CD4-positive, alpha-beta T cell treated with Interleukin-21 for 1 hour (primary cell): ENCODE measurements at regions not wholly inside any gene's neighbourhood (a gene's known extent, or its start where the extent isn't known, plus 50 kb on each side); places are given as distances from the start of the nearest gene placed in this dataset.
"Not testable (repeated sequence)": the region's sequence is repeated elsewhere in the genome, so short reads cannot be mapped to it uniquely, and the experiment has no call there.

Experiments
- DNase-seq: peaks from one replicate; pipeline ENCODE4 v3.0.0-alpha.2; 2020

GRCh38 chr10:125554016-125554703, 128.8 kb downstream of the TEX36 start:
- DNase-seq = no peak

DNA sequence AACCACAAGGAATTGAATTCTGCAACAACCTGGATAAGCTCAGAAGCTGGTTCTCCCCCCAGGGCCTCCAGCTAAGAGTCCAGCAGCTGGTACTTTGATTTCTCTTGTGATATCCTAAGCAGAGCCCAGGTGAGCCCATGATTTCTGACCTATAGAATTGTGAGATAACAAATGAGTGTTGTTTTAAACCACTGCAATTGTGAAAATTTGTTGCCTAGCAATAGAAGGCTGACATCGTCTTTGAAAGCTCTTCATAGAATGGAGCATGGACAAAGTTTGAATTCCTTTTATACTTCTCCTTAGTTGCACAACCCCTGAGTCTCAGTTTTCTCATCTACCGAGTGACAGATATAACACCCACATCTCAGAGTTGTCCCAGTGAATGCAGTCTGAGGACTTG, 129.9 kb downstream of the TEX36 start:
- no peak for DNase-seq

- no peak for DNase-seq
These were observed 131.7 kb downstream of the TEX36 start for GRCh38 chr10:125551247-125551646.

GRCh38 chr10:125550362-125550761, 132.6 kb downstream of the TEX36 start:
- DNase-seq = no peak

GRCh38 chr10:125549653-125550052, 133.3 kb downstream of the TEX36 start:
- DNase-seq = no peak

- no peak for DNase-seq
These were observed 134.1 kb downstream of the TEX36 start for GRCh38 chr10:125548878-125549277.

- DNase-seq = no peak
These were observed 134.6 kb downstream of the TEX36 start for GRCh38 chr10:125548356-125548755.

- no peak for DNase-seq
These were observed 135.8 kb downstream of the TEX36 start for GRCh38 chr10:125547010-125547650.

GRCh38 chr10:125543796-125544195, 139.2 kb downstream of the TEX36 start:
- no peak for DNase-seq

GRCh38 chr10:125538947-125539731, 143.8 kb downstream of the TEX36 start:
- DNase-seq = no peak

DNA sequence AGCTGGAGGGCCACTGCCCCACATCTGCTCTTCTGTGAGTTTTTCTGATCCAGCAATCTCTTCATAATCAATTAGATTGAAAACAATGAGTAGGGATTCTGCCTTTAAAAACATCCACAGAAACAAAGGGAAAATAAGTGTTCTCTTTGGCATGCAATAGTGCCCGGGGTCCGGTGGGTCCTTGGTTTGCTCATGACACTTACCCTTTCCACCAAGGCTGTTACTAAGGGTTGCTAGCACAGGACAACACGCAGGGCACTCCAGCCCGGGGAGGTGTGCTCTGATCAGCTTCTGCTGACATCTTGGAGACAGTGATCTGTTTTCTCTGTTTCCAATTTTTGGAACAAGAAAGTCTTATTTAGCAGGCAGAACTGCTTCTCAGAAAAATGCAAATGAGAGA, 146.7 kb downstream of the TEX36 start:
- DNase-seq = no peak

GRCh38 chr10:125535559-125535958, 147.4 kb downstream of the TEX36 start:
- DNase-seq = no peak

- no peak for DNase-seq
These were observed 148.4 kb downstream of the TEX36 start for GRCh38 chr10:125534515-125534914.

- DNase-seq = no peak
These were observed 149.1 kb downstream of the TEX36 start for GRCh38 chr10:125533866-125534265.

DNA sequence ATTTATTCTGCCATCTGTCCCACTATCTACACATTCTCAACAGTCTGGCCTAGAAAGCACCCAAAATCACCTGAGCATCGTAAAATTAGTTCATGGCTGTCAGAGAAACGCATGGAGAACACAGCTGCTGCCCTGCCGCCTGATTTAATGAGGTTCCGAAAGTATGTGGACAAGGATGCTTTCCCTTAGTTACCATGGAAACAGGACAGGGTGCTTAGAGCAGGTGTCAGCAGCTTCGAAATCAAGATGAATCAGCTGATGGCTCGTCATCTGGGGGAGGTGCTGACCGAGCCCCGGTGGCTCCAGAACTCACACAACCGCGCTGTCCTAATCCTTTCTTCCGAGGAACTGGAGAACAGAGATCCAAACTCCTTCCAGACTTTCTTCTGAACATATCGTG, 151.5 kb downstream of the TEX36 start:
- DNase-seq = no peak

DNA sequence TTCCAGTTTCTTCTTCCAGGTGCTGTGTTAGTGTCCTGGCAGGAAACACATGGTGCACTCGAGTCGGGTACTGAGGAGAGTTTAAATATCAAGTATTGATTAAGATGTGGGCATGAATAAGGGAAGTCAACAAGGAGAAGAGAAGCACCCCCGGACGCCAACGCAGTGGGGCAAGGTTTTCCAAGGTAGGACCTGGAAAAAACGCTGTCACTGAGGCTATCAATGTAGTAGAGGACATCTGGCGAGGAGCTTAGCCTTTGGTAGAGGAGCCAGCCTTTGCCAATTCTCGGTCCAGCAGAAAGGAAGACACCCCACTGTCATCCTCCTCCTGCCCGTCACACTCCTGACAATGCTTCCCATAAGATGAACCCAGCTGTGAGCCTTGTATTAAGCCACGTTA, 159.6 kb downstream of the TEX36 start:
- DNase-seq = no peak

GRCh38 chr10:125521721-125522680, 161.0 kb downstream of the TEX36 start:
- DNase-seq = no peak

GRCh38 chr10:125520968-125521367, 162.0 kb downstream of the TEX36 start:
- DNase-seq = no peak

DNA sequence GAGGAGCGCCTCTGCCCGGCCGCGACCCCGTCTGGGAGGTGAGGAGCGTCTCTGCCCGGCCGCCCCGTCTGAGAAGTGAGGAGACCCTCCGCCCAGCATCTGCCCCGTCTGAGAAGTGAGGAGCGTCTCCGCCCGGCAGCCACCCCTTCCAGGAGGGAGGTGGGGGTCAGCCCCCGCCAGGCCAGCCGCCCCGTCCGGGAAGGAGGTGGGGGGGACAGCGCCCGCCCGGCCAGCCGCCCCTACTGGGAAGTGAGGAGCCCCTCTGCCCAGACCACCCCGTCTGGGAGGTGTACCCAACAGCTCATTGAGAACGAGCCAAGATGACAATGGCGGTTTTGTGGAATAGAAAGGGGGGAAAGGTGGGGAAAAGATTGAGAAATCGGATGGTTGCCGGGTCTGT, 164.6 kb downstream of the TEX36 start:
- DNase-seq = not testable (repeated sequence)

DNA sequence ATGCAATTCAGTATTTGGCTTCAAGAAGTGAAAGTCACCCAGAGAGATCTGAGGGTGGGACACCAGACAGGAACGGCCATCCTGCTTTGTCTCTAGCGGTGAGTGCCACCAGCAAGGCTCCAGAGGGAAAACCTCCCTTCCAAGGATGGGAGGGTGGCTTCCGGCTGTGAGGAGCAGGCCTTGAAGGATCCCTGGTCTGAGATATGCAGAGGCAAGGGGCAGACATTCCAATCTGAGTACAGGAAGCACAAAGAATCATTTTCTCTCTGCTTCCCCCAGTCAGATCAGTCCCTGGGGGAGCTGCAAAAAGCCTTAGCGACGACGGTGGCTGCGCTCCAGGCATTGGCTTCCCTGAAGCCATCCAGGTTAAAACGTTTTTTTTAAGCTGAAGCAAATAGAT, 167.4 kb downstream of the TEX36 start:
- no peak for DNase-seq

- peak; percentile 9 for DNase-seq
These were observed 168.5 kb downstream of the TEX36 start for GRCh38 chr10:125514206-125515162.
